Stimulated activated CD8-positive, alpha-beta memory T cell treated with anti-CD3 and anti-CD28 coated beads, Interleukin-4, amount 100 ng/mL, for 48 hours (primary cell): ENCODE measurements at regions not wholly inside any gene's neighbourhood (a gene's known extent, or its start where the extent isn't known, plus 50 kb on each side); places are given as distances from the start of the nearest gene placed in this dataset.
A peak's percentile ranks its signal among the peaks of the same experiment; 100 is the strongest.
"Not testable (repeated sequence)": the region's sequence is repeated elsewhere in the genome, so short reads cannot be mapped to it uniquely, and the experiment has no call there.

Experiments
- DNase-seq: peaks from one replicate; pipeline ENCODE4 v3.0.0-alpha.2; 2020

DNA sequence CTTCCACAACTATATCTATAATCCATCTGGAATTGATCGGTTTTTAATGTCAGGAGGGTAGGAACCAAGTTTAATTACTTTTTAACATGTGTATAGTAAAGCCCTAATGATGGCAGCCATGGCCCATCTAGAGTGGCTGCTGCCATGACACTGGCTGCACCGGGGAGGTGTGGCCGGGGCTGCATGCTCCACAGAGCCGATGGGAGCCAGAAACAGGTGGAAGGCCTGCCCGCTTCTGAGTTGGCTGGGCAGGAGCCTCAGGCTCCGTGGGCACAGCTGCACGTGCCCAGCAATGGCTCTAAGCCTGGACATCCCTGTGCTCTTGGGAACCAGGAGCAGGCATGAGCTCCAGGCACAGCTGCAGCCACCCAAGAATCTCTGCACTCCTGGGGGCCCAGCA lies 73.0 kb downstream of the GBP6 start:
- DNase-seq = no peak

DNA sequence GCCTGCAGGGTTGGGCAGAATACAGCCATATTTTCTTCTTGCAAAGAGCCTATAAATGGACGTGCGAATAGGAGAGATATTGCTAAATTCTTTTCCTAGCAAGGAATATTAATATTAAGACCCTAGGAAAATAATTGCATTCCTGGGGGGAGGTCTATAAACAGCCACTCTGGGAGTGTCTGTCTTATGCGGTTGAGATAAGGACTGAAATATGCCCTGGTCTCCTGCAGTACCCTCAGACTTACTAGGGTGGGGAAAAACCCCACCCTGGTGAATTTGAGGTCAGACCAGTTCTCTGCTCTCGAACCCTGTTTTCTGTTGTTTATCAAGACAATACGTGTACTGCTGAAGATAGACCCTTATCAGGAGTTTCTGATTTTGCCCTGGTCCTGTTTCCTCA lies 74.4 kb downstream of the GBP6 start:
- not testable (repeated sequence) for DNase-seq

- DNase-seq = no peak
These were observed 77.1 kb downstream of the GBP6 start for GRCh38 chr1:89440911-89441310.

DNA sequence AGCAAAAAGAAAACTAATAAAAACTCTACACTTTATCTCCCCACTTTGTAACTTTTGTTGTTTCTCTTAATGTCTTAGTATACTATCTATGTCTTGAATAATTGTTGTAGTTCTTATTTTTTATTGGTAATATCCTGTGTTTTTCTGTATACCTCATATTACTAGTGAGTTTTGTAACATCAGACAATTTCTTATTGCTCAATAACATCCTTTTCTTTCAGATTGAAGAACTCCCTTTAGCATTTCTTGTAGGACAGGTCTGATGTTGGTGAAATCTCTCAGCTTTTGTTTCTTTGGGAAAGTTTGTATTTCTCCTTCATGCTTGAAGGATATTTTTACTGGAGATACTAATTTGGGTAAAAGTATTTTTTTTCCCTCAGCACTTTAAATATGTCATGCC lies 79.8 kb upstream of the LRRC8B start:
- DNase-seq = no peak

- DNase-seq = no peak
These were observed 73.6 kb upstream of the LRRC8B start for GRCh38 chr1:89451011-89451410.

GRCh38 chr1:89453123-89453972 lies 71.3 kb upstream of the LRRC8B start:
- DNase-seq = no peak

DNA sequence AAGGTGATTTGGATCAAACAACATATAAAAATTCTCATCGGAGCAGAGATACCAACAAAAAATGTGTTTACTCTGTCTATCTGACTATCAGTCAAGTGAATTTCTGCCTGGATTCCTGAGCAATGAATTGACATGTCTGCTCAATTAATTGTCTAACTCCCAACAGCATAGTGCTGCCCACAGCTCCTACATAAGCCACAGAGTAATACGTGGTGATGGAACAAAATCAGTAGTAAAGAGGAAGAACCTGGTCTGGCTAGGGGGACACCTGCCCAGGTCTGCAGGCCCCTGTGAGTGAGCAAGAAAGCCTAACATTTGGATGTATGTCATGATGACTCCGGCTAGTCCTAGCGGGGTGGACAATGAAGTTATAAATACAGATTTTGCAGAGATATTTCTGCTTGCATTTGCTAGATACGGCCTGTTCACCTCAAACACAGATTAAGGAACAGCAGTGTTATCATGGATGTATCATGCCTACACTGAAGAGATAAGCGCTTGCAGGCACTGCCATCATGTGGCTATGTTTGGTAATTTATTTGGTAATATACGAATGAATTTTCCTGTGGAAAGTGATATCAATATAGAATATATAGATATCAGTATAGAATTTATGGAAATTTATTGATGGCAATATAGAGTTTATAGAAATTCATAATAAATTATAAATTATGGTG lies 69.6 kb upstream of the LRRC8B start:
- DNase-seq = peak; percentile 68

DNA sequence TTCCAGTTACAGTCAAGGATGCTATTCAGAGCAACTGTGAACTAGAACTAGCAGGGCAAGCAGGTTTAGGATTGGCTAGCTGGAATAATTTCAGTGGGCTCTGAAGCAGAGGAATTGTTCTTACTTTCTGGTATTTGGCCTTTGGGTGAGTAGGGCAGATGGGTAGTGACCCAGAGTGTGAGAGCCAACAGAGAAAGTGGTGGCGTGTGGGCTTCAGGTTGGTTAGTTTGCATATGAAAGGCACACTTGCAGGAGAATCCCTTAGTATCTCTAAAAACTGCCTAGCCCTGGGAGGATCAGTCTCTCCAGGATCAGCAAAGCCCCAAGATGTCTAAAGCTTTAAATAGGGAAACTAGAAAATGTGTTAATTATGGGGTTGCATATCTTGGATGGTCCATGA lies 67.6 kb upstream of the LRRC8B start:
- DNase-seq = no peak

- DNase-seq = no peak
These were observed 65.5 kb upstream of the LRRC8B start for GRCh38 chr1:89459081-89459480.

- no peak for DNase-seq
These were observed 64.3 kb upstream of the LRRC8B start for GRCh38 chr1:89460325-89460724.

DNA sequence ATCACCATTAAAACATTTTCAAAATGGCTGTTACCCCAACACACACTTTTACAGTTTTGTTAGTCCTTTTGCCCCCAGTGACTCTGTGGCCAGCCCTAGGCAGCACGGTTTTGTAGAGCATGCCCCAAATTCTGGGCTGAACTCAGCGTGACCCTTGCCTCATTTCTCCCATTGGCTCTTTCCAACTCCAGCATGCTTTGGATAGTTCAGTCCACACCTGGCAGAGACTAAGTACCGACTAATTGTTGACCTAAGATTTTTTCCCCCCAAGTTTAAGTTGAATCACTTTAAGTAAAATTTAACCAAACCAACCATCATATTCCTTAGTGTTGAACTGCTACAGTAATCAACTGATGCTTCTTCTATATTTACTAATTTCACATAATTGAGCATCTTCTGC lies 62.4 kb upstream of the LRRC8B start:
- no peak for DNase-seq

DNA sequence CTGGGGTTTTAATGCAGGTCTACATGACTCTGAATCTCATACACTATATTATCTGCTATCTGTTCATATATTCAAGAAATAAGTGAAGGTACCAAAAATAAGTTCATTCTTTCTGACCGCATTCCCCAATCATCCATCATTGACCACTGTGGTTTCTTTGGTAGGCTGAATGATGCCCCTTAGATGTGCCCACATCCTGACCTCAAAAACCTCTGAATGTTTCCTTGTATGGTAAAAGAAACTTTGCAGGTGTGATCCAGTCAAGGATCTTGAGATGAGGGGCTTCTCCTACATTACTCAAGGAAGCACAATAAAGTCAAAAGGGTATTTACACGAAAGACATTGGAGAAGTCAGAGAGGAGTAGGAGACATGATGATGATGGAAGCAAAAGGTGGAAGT lies 60.6 kb upstream of the LRRC8B start:
- peak; percentile 56 for DNase-seq

DNA sequence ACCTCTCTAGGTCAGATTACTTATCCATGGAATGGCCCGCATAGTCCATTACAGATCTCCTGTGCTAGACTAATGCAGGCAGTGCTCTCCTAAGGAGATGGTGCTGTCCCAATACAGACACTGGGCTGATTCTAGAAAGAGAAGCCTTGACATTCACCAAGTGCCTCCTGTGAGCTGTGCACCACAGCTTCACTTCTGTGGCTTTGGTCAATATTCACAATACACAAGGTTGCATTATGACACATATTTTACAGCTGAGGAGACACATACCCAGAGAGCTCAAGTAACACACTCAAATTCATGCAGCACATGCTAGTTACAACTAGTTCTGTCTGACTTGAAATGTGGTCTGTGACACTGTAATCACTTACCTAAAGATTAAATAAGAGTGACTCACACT lies 59.4 kb upstream of the LRRC8B start:
- DNase-seq = no peak

DNA sequence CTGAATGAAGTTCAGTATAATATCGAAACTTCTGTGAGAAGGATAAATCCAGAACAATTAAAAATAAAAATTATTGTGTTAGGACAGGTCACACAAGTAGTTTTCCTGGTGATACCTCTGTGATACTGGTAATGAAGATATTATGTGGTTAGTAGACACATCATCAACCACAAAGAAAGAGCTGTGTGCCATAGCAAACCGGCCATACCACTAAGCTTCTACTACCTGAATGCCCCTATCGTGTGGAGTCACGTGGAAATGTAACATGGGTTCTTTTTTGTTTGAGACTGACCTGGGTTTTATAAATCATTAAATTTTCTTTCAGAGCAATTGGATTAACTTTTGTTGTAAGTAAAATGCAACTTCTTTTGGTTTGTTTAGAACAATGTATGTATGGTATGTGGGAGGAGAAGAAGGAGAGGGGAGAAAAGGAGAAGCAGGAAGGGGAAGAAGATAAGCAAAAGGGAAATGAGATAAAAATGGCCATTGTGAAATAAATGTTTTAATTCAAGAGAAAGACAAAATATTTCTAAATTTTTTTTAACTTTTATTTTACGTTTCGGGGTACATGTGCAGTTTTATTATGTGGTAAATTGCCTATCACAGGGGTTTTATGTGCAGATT lies 58.2 kb upstream of the LRRC8B start:
- DNase-seq = no peak

GRCh38 chr1:89472253-89472652 lies 52.4 kb upstream of the LRRC8B start:
- DNase-seq = no peak

- DNase-seq = no peak
These were observed 51.7 kb upstream of the LRRC8B start for GRCh38 chr1:89472886-89473417.
